Liver (tissue), 8 donors: ENCODE measurements at regions not wholly inside any gene's neighbourhood (a gene's known extent, or its start where the extent isn't known, plus 50 kb on each side); places are given as distances from the start of the nearest gene placed in this dataset.

Source experiments
- DNase-seq: peaks from one replicate; pipeline ENCODE4 v3.0.0-alpha.2; 2017; ENCODE audit warnings: low spot score
- H3K27ac ChIP-seq, 2 donors: one replicate each; pipeline ENCODE4 v1.7.0; 2013; ENCODE audit warnings: inconsistent platforms in 2 of 2, low read length in 2 of 2, control low read depth in 1 of 2, low read depth in 1 of 2, mild to moderate bottlenecking in 1 of 2
- H3K27me3 ChIP-seq, 4 donors: one replicate each; pipeline versions ENCODE4 v1.6.1 to v1.7.0; 2013; ENCODE audit warnings: low read length in 3 of 4, inconsistent platforms in 1 of 4, mild to moderate bottlenecking in 1 of 4, moderate library complexity in 1 of 4; ENCODE audit not compliant: control insufficient read depth in 4 of 4, insufficient read depth in 4 of 4
- H3K36me3 ChIP-seq, 4 donors: one replicate each; pipeline versions ENCODE4 v1.6.1 to v1.7.0; 2013; ENCODE audit warnings: low read length in 3 of 4, mild to moderate bottlenecking in 3 of 4, low read depth in 1 of 4, moderate library complexity in 1 of 4; ENCODE audit not compliant: control insufficient read depth in 4 of 4, insufficient read depth in 3 of 4
- H3K4me1 ChIP-seq, 4 donors: one replicate each; pipeline versions ENCODE4 v1.6.1 to v1.7.0; 2013; ENCODE audit warnings: low read length in 3 of 4, mild to moderate bottlenecking in 3 of 4, moderate library complexity in 1 of 4; ENCODE audit not compliant: control insufficient read depth in 4 of 4, insufficient read depth in 4 of 4
- H3K4me3 ChIP-seq, 3 donors: one replicate each; pipeline versions ENCODE4 v1.6.1 to v1.7.0; 2013; ENCODE audit warnings: low read length in 3 of 3, control low read depth in 1 of 3, low read depth in 1 of 3, mild to moderate bottlenecking in 1 of 3
- H3K9ac ChIP-seq, 2 donors: one replicate each; pipeline ENCODE4 v1.7.0; 2013; ENCODE audit warnings: low read length in 2 of 2, mild to moderate bottlenecking in 2 of 2, moderate library complexity in 2 of 2, control low read depth in 1 of 2, low read depth in 1 of 2
- H3K9me3 ChIP-seq, 4 donors: one replicate each; pipeline versions ENCODE4 v1.6.1 to v1.7.0; 2013; ENCODE audit warnings: low read length in 3 of 4; ENCODE audit not compliant: control insufficient read depth in 4 of 4
- CTCF ChIP-seq: fragments of 150-350 bp; IDR thresholded peaks from 2 replicates; pipeline ENCODE4 v1.5.1; 2017; ENCODE audit warnings: improper control_type of control experiment, low read depth, low read length; ENCODE audit not compliant: missing input control
- FOXA2 ChIP-seq: IDR thresholded peaks from 2 replicates; pipeline ENCODE4 v1.6.1; 2016; ENCODE audit warnings: antibody characterized with exemption
- HNF4A ChIP-seq, 2 donors: conservative IDR thresholded peaks; 2 replicates each; pipeline ENCODE4 v1.6.1; 2016; ENCODE audit warnings: antibody characterized with exemption in 2 of 2, mild to moderate bottlenecking in 2 of 2
- HNF4G ChIP-seq: IDR thresholded peaks from 2 replicates; pipeline ENCODE4 v1.6.1; 2016; ENCODE audit warnings: antibody characterized with exemption
- JUND ChIP-seq, 2 donors: IDR thresholded peaks; 2 replicates each; pipeline ENCODE4 v1.6.1; 2016; ENCODE audit warnings: antibody characterized with exemption in 2 of 2
- MAX ChIP-seq: IDR thresholded peaks from 2 replicates; pipeline ENCODE4 v1.6.1; 2016; ENCODE audit warnings: antibody characterized with exemption
- RAD21 ChIP-seq, 2 donors: IDR thresholded peaks; 2 replicates each; pipeline ENCODE4 v1.6.1; 2016; ENCODE audit warnings: antibody characterized with exemption in 2 of 2, mild to moderate bottlenecking in 2 of 2
- REST ChIP-seq: IDR thresholded peaks from 2 replicates; pipeline ENCODE4 v1.6.1; 2016; ENCODE audit warnings: antibody characterized with exemption, mild to moderate bottlenecking
- SP1 ChIP-seq: IDR thresholded peaks from 2 replicates; pipeline ENCODE4 v1.6.1; 2018; ENCODE audit warnings: antibody characterized with exemption, mild to moderate bottlenecking
- TAF1 ChIP-seq: conservative IDR thresholded peaks from 2 replicates; pipeline ENCODE4 v1.6.1; 2016; ENCODE audit warnings: antibody characterized with exemption, mild to moderate bottlenecking
- YY1 ChIP-seq: IDR thresholded peaks from 2 replicates; pipeline ENCODE4 v1.6.1; 2016; ENCODE audit warnings: antibody characterized with exemption, mild to moderate bottlenecking
- ZBTB33 ChIP-seq: IDR thresholded peaks from 2 replicates; pipeline ENCODE4 v1.6.1; 2016; ENCODE audit warnings: antibody characterized with exemption
- WGBS: extraction: QIAGEN DNeasy Blood & Tissue Kit; methylation state at CpG from one replicate; pipeline ENCODE4 v1.1.7; 2013; 5-methylcytosine and 5-hydroxymethylcytosine counted together
- donor health status: healthy.
- donor health status: healthy.
- donor health status: healthy.
- donor health status: healthy.
- donor health status: healthy.

DNA sequence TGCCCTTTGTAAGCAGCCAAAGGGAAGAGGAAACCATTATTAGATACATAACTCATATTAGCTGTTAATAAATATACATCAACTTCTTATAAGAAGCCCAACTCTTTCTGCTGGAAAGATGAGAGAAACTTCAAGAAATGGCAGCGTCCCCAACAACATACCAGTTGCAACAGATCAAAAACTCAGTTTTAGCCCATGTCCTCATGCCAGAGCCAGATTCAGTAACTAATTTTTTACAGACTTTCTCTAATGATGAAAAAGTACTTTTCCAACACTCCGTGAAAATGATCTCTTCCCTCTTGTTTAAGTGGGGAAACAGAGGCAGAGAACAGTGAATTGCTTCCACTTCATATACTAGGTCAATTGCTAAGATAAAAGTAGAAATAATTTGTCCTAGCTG is 206.8 kb upstream of the NUDT4 start:
- peaks cover 0 to 12% (median 6%) of the 10 kb centered on the region in 4 donors for H3K4me1 ChIP-seq
- no peaks in the 10 kb centered on the region for H3K36me3 ChIP-seq
- WGBS, result 81% methylated on average over 2 of the region's 2 CpGs
- TF ChIP-seq SP1 (no peak), HNF4G (no peak), MAX (no peak), ZBTB33 (no peak), REST (no peak), JUND (IDR thresholded peaks at IDR 0.05) (no peak), FOXA2 (no peak), YY1 (no peak), HNF4A (conservative IDR thresholded peaks at IDR 0.05) (no peak), TAF1 (no peak)
- no peak overlapping the region for H3K27ac ChIP-seq
- no peaks in the 10 kb centered on the region for H3K9me3 ChIP-seq
- H3K27me3 ChIP-seq, result no peaks in the 10 kb centered on the region
- H3K9ac ChIP-seq, result no peak overlapping the region
- no peak overlapping the region for H3K4me3 ChIP-seq
- DNase-seq, result no peak

DNA sequence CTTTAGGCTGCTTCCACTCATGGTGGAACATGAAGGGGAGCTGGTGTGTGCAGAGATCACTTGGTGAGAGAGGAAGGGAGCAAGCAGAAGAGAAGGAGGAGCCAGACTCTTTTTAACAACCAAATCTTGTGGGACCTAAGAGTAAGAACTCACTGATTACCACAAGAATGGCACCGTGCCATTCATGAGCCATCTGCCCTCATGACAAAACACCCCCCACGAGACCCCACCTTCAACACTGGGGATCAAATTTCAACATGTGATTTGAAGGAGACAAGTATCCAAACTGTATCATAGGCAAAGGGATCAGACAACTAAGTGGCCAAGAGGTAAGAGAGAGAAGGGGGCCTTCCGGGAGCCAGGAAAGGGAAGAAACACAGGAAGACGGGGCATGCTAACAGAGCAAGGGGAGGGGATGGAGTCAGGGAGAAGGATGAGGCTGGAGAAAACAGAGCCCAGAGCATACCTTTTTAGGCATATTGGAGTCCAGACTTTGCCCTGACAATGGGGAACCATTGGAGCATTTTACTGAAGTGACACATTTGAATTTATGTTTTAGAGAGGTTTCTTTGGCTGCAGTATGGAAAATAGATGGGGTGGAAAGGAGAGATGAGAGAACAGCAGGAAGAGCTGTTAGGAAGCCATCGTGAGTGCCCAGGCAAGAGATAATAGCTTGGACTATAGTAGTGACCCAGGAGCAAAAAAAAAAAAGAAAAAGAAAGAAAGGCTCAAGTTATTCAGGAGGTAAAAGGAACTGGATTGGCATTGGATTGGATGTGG is 204.4 kb upstream of the NUDT4 start:
- peaks cover 0 to 19% (median 8%) of the 10 kb centered on the region in 4 donors for H3K4me1 ChIP-seq
- no peaks in the 10 kb centered on the region for H3K27me3 ChIP-seq
- no peaks in the 10 kb centered on the region for H3K9me3 ChIP-seq
- H3K36me3 ChIP-seq, result no peaks in the 10 kb centered on the region
- no peak for DNase-seq
- TF ChIP-seq JUND (IDR thresholded peaks at IDR 0.05) (no peak), RAD21 (IDR thresholded peaks at IDR 0.05) (no peak), ZBTB33 (no peak), HNF4A (conservative IDR thresholded peaks at IDR 0.05) (no peak), FOXA2 (no peak), CTCF (no peak), SP1 (no peak), REST (no peak)
- no peak overlapping the region for H3K9ac ChIP-seq
- no peak overlapping the region for H3K4me3 ChIP-seq
- 81% methylated on average over 5 of the region's 5 CpGs for WGBS
- H3K27ac ChIP-seq, result no peak overlapping the region
